Hematopoietic multipotent progenitor cell treated with erythropoietin and hydrocortisone succinate and interleukin-3 and kit ligand, for 4 days (in vitro differentiated cells): ENCODE measurements at regions not wholly inside any gene's neighbourhood (a gene's known extent, or its start where the extent isn't known, plus 50 kb on each side); places are given as distances from the start of the nearest gene placed in this dataset.
"Not testable (repeated sequence)": the region's sequence is repeated elsewhere in the genome, so short reads cannot be mapped to it uniquely, and the experiment has no call there.

ENCODE experiments used
- DNase-seq: peaks from one replicate; pipeline ENCODE4 v3.0.0-alpha.2; 2015

DNA sequence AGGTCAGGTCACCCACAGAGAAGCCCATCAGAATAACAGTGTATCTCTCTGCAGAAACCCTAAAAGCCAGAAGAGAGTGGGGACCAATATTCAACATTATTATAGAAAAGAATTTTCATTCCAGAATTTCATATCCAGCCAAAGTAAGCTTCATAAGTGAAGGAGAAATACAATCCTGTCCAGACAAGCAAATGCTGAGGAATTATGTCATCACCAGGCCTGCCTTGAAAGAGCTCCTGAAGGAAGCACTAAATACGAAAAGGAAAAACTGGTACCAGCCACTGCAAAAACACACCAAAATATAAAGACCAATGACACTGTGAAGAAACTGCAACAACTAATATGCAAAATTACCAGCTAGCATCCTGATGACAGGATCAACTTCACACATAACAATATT is 260.0 kb upstream of the KYNU start:
- no peak for DNase-seq

DNA sequence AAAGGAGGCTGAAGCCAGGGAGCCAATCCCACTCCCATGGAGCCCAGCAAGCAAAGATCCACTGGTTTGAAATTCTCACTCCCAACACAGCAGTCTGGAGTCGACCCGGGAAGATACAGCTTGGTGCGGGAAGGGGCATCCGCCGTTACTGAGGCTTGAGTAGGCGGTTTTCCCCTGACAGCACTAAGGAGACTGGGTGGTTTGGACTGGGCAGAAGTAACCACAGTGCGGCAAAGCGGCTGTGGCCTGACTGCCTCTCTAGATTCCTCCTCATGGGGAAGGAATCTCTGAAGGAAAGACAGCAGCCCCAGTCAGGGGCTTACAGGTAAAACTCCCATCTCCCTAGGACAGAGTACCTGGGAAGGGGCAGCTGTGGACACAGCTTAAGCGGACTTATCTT is 261.6 kb upstream of the KYNU start:
- DNase-seq: no peak

GRCh38 chr2:142613193-142613592 is 264.3 kb upstream of the KYNU start:
- DNase-seq: not testable (repeated sequence)

- no peak for DNase-seq
Observed at GRCh38 chr2:142605421-142605820, 272.0 kb upstream of the KYNU start.

DNA sequence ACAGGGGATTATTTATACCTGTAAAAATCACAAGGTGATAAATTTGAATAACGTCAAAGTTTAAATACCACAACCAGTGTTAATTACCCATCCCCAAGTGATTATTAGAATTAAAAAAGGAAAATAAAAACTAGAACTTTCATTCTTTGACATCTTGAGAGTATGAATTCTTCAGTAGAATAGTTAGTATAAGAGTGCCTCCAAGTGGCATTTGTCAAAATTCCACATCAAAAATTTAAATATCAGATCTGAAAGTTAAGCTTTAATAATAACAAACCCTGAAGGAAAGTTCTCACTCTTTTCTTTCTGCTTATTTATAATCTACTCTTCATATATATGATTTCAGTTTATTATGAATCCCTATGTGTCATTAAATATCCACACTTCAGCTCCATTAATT is 273.7 kb upstream of the KYNU start:
- peak; percentile 25 for DNase-seq

GRCh38 chr2:142602418-142602989 is 275.0 kb upstream of the KYNU start:
- no peak for DNase-seq

GRCh38 chr2:142601794-142602193 is 275.7 kb upstream of the KYNU start:
- DNase-seq: no peak

- DNase-seq: no peak
Observed at GRCh38 chr2:142599504-142599903, 278.0 kb upstream of the KYNU start.

GRCh38 chr2:142598846-142599245 is 278.6 kb upstream of the KYNU start:
- DNase-seq: no peak

DNA sequence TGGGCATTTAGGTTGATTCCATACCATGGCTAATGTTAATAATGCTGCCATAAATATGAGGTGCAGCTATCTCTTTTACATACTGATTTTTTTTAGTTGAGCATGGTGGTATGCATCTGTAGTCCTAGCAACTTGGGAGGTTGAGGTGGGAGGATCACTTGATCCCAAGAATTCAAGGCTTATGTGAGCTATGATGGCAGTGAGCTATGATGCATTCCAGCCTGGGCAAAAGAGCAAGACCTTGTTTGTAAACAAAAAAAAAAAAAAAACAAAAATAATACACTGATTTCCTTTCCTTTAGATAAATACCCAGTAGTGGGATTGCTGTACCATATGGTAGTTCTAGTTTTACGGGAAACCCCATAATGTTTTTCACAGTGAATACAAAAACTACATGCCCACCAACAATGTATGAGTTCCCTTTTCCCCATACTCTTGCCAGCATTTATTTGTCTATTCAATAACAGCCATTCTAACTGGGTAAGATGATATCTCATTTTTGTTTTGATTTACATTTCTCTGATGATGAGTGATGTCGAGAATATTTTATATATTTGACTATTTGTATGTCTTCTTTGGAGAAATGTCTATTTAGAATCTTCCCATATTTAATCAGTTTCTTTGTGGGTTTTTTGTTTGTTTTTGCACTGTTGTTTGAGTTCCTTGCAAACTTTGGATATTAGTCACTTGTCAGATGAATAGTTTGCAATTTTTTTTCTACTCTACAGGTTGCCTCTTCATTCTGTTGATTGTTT is 281.0 kb upstream of the KYNU start:
- no peak for DNase-seq

GRCh38 chr2:142594935-142595334 is 282.5 kb upstream of the KYNU start:
- DNase-seq: no peak

DNA sequence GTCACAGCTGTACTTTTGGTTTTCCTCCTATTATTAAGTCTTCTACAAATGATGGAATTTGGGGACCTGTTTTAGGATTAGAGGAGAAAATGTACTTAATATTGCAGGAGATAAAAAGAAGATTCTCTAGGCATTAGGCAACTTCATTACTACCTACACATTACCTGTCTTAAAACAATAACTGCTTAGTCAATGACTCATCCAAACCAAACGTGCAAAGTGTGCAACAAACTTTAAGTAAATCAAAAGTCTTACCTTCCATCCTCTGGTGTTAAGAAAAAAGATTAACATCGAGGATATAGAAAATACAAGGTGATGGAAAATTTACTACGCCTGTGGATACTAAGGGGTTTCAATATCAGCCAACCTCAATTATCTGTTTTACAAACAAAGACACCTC is 285.3 kb upstream of the KYNU start:
- no peak for DNase-seq

DNA sequence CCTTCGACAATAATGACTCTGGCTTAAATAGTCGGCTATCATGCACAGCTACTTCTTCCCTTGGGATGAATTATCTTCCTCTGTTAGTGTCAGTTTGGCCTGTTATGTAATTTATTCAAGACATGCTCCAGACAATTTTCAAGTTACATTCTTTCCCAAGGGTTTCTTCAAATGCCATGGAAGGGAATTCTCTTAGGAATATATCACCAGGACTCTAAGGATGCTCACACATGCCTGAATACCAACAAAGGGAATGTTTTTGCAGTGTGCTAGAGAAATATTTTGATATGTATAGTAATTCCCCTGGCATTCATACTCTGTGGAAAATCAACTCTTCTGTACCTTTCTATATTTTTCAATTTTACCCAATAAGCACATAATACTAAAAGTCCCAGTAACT is 286.0 kb upstream of the KYNU start:
- no peak for DNase-seq

DNA sequence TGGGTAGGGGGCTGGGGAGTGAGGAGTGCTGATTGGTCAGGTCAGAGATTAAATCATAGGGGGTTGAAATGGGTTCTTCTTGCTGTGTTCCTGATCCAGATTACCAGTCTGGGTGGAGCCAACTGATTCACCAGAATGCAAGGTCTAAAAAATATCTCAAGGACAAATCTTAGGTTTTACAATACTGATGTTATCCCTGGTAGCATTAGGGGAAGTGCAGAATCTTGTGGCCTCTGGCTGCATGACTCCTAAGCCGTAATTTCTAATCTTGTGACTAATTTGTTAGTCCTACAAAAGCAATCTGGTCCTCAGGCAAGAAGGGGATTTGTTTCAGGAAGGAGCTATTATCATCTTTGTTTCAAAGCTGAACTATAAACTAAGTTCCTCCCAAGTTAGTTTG is 289.2 kb upstream of the KYNU start:
- DNase-seq: peak; percentile 32

- peak; percentile 10 for DNase-seq
Observed at GRCh38 chr2:142586693-142587580, 290.5 kb upstream of the KYNU start.

- DNase-seq: no peak
Observed at GRCh38 chr2:142585785-142586184, 291.7 kb upstream of the KYNU start.

DNA sequence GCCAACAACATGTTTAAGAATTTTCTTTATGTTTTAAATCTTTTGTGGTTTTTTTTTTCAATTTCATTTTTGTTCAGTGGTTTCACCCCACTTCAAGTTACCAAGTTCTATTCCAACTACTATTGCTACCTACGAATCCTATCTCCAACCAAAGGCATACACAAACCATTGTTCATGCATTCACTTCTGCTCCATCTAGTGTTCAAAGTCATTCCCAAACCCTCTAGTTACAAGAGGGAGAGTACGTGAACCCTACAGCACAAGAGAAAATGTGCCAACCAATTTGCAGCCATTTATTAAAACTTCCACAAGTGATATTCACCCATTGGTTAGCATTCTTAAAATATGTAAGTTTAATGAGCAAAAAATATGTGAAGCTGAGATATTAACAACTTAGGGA is 295.1 kb upstream of the KYNU start:
- DNase-seq: no peak

DNA sequence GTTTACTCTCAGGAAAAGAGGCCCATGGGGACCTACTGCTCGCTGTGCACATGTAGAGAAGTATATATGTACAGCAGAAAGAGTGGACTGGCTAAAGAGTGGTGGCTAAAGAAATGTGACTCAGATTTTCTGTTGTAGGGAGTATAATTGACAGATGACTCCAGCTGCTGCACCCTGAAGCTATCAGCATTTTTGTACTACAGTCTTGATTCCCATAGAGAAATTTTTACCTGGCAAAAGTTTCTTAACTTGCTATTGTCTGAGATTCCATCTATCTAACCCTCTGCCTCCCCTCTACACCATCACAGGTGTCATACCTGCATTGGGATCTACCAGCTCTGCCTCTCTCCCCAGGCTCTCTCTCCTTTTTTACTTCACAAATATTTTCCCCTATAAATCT is 296.0 kb upstream of the KYNU start:
- no peak for DNase-seq

- DNase-seq: no peak
Observed at GRCh38 chr2:142580691-142581090, 296.8 kb upstream of the KYNU start.

- DNase-seq: no peak
Observed at GRCh38 chr2:142575561-142575960, 301.9 kb upstream of the KYNU start.

- DNase-seq: no peak
Observed at GRCh38 chr2:142574388-142574787, 303.1 kb upstream of the KYNU start.

DNA sequence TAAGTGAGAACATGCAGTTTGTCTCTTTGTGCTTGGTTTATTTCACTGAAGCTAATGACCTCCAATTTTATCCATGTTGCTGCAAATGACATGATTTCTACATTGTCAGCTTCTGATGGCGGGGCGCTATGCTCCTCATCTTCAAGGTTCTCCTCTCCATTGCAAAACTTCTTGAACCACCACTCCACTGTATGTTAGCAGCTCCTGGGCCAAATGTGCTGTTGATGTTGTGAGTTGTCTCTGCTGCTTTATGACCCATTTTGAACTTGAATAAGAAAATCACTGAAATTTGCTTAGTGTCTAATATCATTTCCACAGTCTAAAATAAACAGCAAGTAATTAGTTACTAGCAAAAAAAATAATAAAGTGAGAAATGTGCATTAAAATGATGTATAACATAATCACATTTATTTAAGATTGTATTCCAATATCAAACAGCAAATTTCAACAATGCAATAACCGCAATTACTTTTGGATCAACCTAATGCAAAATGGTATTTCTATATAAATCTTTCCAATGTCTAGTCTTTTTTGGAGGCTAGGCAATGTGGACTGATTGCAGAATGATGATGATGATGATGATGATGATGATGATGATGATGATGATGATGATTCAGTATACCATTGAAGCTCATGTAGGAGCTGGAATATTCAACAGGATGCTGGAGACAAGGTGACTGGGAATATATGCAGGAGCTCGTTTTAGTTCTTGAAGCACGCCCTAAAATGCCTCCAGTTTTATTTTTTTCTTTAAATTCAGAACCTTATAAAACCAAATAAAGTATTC is 304.9 kb upstream of the KYNU start:
- no peak for DNase-seq

DNA sequence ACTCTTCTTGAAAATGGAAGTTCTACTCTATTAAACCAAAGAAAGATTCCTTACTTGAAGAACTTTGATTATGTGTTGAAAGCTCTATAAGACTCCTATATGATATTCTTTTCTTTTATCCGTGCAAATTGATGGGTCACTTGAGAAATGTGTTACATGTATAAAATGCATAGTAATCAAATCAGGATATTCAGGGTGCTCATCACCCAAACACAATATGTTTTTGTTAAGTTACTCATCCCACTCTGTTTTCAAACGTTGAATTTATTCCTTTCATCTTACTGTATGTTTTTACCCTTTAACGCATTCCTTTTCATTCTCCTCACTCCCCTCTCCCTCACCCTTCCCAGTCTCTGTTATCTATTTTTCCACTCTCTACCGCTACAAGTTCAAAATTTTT is 305.5 kb upstream of the KYNU start:
- DNase-seq: no peak
